ENCODE measurements at regions not wholly inside any gene's neighbourhood (a gene's known extent, or its start where the extent isn't known, plus 50 kb on each side); places are given as distances from the start of the nearest gene placed in this dataset.
"Not testable (repeated sequence)": the region's sequence is repeated elsewhere in the genome, so short reads cannot be mapped to it uniquely, and the experiment has no call there.

DNA sequence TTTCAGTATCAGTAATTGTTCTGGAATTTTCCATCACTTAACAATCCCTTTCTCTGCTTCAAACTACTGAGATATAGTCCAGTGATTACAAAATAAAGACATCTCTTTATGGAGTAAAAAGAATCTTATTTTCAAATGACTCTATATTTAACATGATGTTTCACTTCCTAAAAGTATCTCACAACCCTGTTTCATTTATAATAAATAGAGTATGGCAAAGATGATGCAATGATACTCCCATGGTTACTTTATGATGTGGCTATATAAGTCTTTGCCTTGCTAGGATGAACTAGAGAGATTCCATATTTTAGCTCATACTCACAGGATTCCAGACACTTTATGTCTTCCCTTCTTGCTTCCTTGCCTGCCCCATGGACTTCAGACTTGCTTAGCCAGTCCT is 953.5 kb upstream of the MDGA2 start:
- no peak for DNase-seq (ENCODE audit: low read depth)
- TF ChIP-seq, protein P1, sequence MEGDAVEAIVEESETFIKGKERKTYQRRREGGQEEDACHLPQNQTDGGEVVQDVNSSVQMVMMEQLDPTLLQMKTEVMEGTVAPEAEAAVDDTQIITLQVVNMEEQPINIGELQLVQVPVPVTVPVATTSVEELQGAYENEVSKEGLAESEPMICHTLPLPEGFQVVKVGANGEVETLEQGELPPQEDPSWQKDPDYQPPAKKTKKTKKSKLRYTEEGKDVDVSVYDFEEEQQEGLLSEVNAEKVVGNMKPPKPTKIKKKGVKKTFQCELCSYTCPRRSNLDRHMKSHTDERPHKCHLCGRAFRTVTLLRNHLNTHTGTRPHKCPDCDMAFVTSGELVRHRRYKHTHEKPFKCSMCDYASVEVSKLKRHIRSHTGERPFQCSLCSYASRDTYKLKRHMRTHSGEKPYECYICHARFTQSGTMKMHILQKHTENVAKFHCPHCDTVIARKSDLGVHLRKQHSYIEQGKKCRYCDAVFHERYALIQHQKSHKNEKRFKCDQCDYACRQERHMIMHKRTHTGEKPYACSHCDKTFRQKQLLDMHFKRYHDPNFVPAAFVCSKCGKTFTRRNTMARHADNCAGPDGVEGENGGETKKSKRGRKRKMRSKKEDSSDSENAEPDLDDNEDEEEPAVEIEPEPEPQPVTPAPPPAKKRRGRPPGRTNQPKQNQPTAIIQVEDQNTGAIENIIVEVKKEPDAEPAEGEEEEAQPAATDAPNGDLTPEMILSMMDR (conservative IDR thresholded peaks at IDR 0.05; ENCODE audit: low read length), result no peak
- H3K4me3 ChIP-seq (ENCODE audit: low read length), result no peak overlapping the region

- no peak overlapping the region for H3K4me3 ChIP-seq (ENCODE audit: low read length)
- DNase-seq (ENCODE audit: low read depth), result no peak
- TF ChIP-seq, protein P1 (conservative IDR thresholded peaks at IDR 0.05; ENCODE audit: low read length), result no peak
These were observed 947.6 kb upstream of the MDGA2 start for GRCh38 chr14:48622980-48623379.

GRCh38 chr14:48618057-48618456 is 942.7 kb upstream of the MDGA2 start:
- no peak for DNase-seq (ENCODE audit: low read depth)
- TF ChIP-seq, protein P1 (conservative IDR thresholded peaks at IDR 0.05; ENCODE audit: low read length), result no peak
- H3K4me3 ChIP-seq (ENCODE audit: low read length), result no peak overlapping the region

- TF ChIP-seq, protein P1 (conservative IDR thresholded peaks at IDR 0.05; ENCODE audit: low read length), result no peak
These were observed 941.5 kb upstream of the MDGA2 start for GRCh38 chr14:48616931-48617330.

GRCh38 chr14:48615618-48616017 is 940.2 kb upstream of the MDGA2 start:
- DNase-seq (ENCODE audit: low read depth), result no peak
- TF ChIP-seq, protein P1 (conservative IDR thresholded peaks at IDR 0.05; ENCODE audit: low read length), result no peak
- H3K4me3 ChIP-seq (ENCODE audit: low read length), result no peak overlapping the region

More at GRCh38 chr14:48616931-48617330, 941.5 kb upstream of the MDGA2 start:
- H3K4me3 ChIP-seq (ENCODE audit: low read length), result no peak overlapping the region
- no peak for DNase-seq (ENCODE audit: low read depth)

GRCh38 chr14:48614003-48614402 is 938.6 kb upstream of the MDGA2 start:
- H3K4me3 ChIP-seq (ENCODE audit: low read length), result no peak overlapping the region
- TF ChIP-seq, protein P1 (conservative IDR thresholded peaks at IDR 0.05; ENCODE audit: low read length), result no peak
- no peak for DNase-seq (ENCODE audit: low read depth)

- not testable (repeated sequence) for DNase-seq (ENCODE audit: low read depth); H3K4me3 ChIP-seq (ENCODE audit: low read length)
These were observed 931.6 kb upstream of the MDGA2 start for GRCh38 chr14:48606960-48607359.

DNA sequence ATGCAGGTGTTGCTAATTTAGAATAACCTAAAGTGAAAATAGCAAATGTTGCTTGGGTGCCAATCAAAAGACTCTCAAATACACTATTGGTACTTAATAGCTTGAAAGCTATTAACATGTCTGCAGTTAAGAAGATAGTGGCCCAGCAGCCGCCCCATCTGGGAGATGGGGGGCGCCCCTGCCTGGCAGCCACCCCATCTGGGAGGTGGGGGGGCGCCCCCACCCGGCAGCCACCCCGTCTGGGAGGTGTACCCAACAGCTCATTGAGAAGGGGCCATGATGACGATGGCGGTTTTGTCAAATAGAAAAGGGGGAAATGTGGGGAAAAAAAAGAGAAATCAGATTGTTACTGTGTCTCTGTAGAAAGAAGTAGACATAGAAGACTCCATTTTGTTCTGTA is 923.1 kb upstream of the MDGA2 start:
- DNase-seq (ENCODE audit: low read depth), result no peak
- TF ChIP-seq, protein P1 (conservative IDR thresholded peaks at IDR 0.05; ENCODE audit: low read length), result no peak
- no peak overlapping the region for H3K4me3 ChIP-seq (ENCODE audit: low read length)

All from AG10803 (cell line).